IMR-90 (cell line): ENCODE measurements at regions not wholly inside any gene's neighbourhood (a gene's known extent, or its start where the extent isn't known, plus 50 kb on each side); places are given as distances from the start of the nearest gene placed in this dataset.

Experiments
- ATAC-seq: fragments of 200-7000 bp; cut with Tn5 transposase; 2 replicates; pipeline ENCODE4 v1.9.1; 2020; ENCODE audit warnings: low read depth, mild to moderate bottlenecking, moderate library complexity
- BruUV-seq: library from RNA; stranded (reverse); fragments of 400-500 nt; replicated peaks from 2 replicates; lab custom pipeline; 2021; lab: Mats Ljungman, UMichigan
- CTCF ChIA-PET: fragments of 300-600 bp; formaldehyde crosslinking; extraction: SDS; loops from one replicate; lab custom pipeline; 2021; ENCODE audit warnings: antibody characterized with exemption; lab: Yijun Ruan, JAX
- POLR2A ChIA-PET: fragments of 300-600 bp; sonication (Branson Sonifier 250); formaldehyde crosslinking; loops from one replicate; lab custom pipeline; 2022; ENCODE audit warnings: antibody characterized with exemption; ENCODE audit not compliant: unreplicated experiment; lab: Charles Lee
- DNase-seq: peaks from one replicate; pipeline ENCODE4 v3.0.0; 2013
- H2AFZ ChIP-seq: replicated peaks from 2 replicates; pipeline ENCODE3; 2013; ENCODE audit warnings: low read length, mild to moderate bottlenecking; ENCODE audit not compliant: poor library complexity
- H2AK5ac ChIP-seq: 2 replicates; pipeline ENCODE4 v1.6.1; 2013; ENCODE audit warnings: low read depth, low read length, inconsistent platforms
- H2AK9ac ChIP-seq: replicated peaks from 2 replicates; pipeline ENCODE3; 2013; ENCODE audit warnings: mild to moderate bottlenecking, low read depth, low read length, moderate library complexity; ENCODE audit not compliant: poor library complexity
- H2BK120ac ChIP-seq: 2 replicates; pipeline ENCODE4 v1.6.1; 2013; ENCODE audit warnings: low read depth, low read length, inconsistent platforms
- H2BK15ac ChIP-seq: 3 replicates; pipeline ENCODE4 v1.6.1; 2013; ENCODE audit warnings: low read depth, low read length, inconsistent platforms
- H2BK20ac ChIP-seq: 2 replicates; pipeline ENCODE4 v1.6.1; 2013; ENCODE audit warnings: low read depth, mild to moderate bottlenecking, inconsistent platforms, low read length, moderate library complexity
- H2BK5ac ChIP-seq: 2 replicates; pipeline ENCODE4 v1.6.1; 2013; ENCODE audit warnings: mild to moderate bottlenecking, low read depth, low read length, inconsistent platforms; ENCODE audit not compliant: poor library complexity, severe bottlenecking
- H3K14ac ChIP-seq: replicated peaks from 2 replicates; pipeline ENCODE4 v1.6.1; 2013; ENCODE audit warnings: low read depth, low read length, inconsistent platforms
- H3K18ac ChIP-seq: 2 replicates; pipeline ENCODE4 v1.6.1; 2013; ENCODE audit warnings: low read depth, low read length, control low read depth
- H3K23ac ChIP-seq: 2 replicates; pipeline ENCODE4 v1.6.1; 2013; ENCODE audit warnings: low read depth, low read length, inconsistent platforms
- H3K27ac ChIP-seq: 2 replicates; pipeline ENCODE4 v1.5.1; 2013; ENCODE audit warnings: mild to moderate bottlenecking, control low read depth, low read length; ENCODE audit not compliant: insufficient read depth
- H3K27me3 ChIP-seq: 2 replicates; pipeline ENCODE4 v1.6.1; 2013; ENCODE audit warnings: low read length; ENCODE audit not compliant: control insufficient read depth, insufficient read depth
- H3K36me3 ChIP-seq: 2 replicates; pipeline ENCODE4 v1.6.1; 2013; ENCODE audit warnings: low read length, mixed read lengths; ENCODE audit not compliant: control insufficient read depth, insufficient read depth
- H3K4ac ChIP-seq: 2 replicates; pipeline ENCODE4 v1.6.1; 2013; ENCODE audit warnings: low read depth, low read length, inconsistent platforms
- H3K4me1 ChIP-seq: 2 replicates; pipeline ENCODE4 v1.6.1; 2013; ENCODE audit warnings: low read length, mixed read lengths; ENCODE audit not compliant: control insufficient read depth, insufficient read depth
- H3K4me2 ChIP-seq: 2 replicates; pipeline ENCODE4 v1.6.1; 2013; ENCODE audit warnings: low read depth, mild to moderate bottlenecking, control low read depth, low read length, moderate library complexity
- H3K4me3 ChIP-seq: 2 replicates; pipeline ENCODE4 v1.5.1; 2013; ENCODE audit warnings: low read depth, mild to moderate bottlenecking, control low read depth, low read length, moderate library complexity; ENCODE audit not compliant: insufficient read depth
- H3K56ac ChIP-seq: 2 replicates; pipeline ENCODE4 v1.6.1; 2013; ENCODE audit warnings: low read length, inconsistent platforms; ENCODE audit not compliant: insufficient read depth; ENCODE audit errors: extremely low read depth
- H3K79me1 ChIP-seq, 2 experiments: 2 replicates each; pipeline ENCODE4 v1.6.1; 2013; ENCODE audit warnings: low read length in 2 of 2, inconsistent platforms in 1 of 2, low read depth in 1 of 2
- H3K9ac ChIP-seq: 2 replicates; pipeline ENCODE4 v1.6.1; 2013; ENCODE audit warnings: low read depth, low read length, control low read depth
- H3K9me1 ChIP-seq: 2 replicates; pipeline ENCODE4 v1.6.1; 2013; ENCODE audit warnings: low read length, inconsistent platforms; ENCODE audit not compliant: insufficient read depth
- H3K9me3 ChIP-seq: 2 replicates; pipeline ENCODE4 v1.6.1; 2013; ENCODE audit warnings: low read length; ENCODE audit not compliant: control insufficient read depth, insufficient read depth
- H4K20me1 ChIP-seq: 2 replicates; pipeline ENCODE4 v1.6.1; 2013; ENCODE audit warnings: low read length, inconsistent platforms; ENCODE audit not compliant: insufficient read depth
- H4K5ac ChIP-seq: 2 replicates; pipeline ENCODE4 v1.6.1; 2013; ENCODE audit warnings: mild to moderate bottlenecking, low read depth, low read length, control low read depth
- H4K8ac ChIP-seq, 2 experiments: 2 replicates each; pipeline ENCODE4 v1.6.1; 2013; ENCODE audit warnings: low read depth in 2 of 2, low read length in 2 of 2, control low read depth in 1 of 2, inconsistent platforms in 1 of 2
- H4K91ac ChIP-seq: 2 replicates; pipeline ENCODE4 v1.6.1; 2013; ENCODE audit warnings: low read depth, low read length, inconsistent platforms; ENCODE audit not compliant: insufficient read depth
- BHLHE40 ChIP-seq: fragments of 150-350 bp; IDR thresholded peaks from 2 replicates; pipeline ENCODE4 v1.6.1; 2016; ENCODE audit warnings: mild to moderate bottlenecking, low read depth, low read length
- CEBPB ChIP-seq: IDR thresholded peaks from 2 replicates; pipeline ENCODE4 v1.6.1; 2012; ENCODE audit warnings: low read depth, low read length, improper control_type of control experiment
- CHD1 ChIP-seq: IDR thresholded peaks from 2 replicates; pipeline ENCODE4 v1.6.1; 2012; ENCODE audit warnings: low read depth, low read length, improper control_type of control experiment
- CTCF ChIP-seq: conservative IDR thresholded peaks from 2 replicates; pipeline ENCODE4 v1.5.1; 2012; ENCODE audit warnings: mild to moderate bottlenecking, low read depth, low read length, improper control_type of control experiment
- FOS ChIP-seq: fragments of 150-350 bp; IDR thresholded peaks from 2 replicates; pipeline ENCODE4 v1.6.1; 2016; ENCODE audit warnings: low read depth, low read length
- MAFK ChIP-seq: IDR thresholded peaks from 2 replicates; pipeline ENCODE4 v1.6.1; 2012; ENCODE audit warnings: low read depth, low read length, improper control_type of control experiment
- MAZ ChIP-seq: IDR thresholded peaks from 2 replicates; pipeline ENCODE4 v1.6.1; 2012; ENCODE audit warnings: low read depth, mild to moderate bottlenecking, low read length, improper control_type of control experiment, moderate library complexity, borderline replicate concordance
- MXI1 ChIP-seq: IDR thresholded peaks from 2 replicates; pipeline ENCODE4 v1.6.1; 2012; ENCODE audit warnings: low read depth, mild to moderate bottlenecking, low read length, moderate library complexity, borderline replicate concordance
- NFE2L2 ChIP-seq: fragments of 150-350 bp; IDR thresholded peaks from 2 replicates; pipeline ENCODE4 v1.6.1; 2016; ENCODE audit warnings: low read depth, mild to moderate bottlenecking, low read length
- POLR2A ChIP-seq: IDR thresholded peaks from 2 replicates; pipeline ENCODE4 v1.6.1; 2012; ENCODE audit warnings: mild to moderate bottlenecking, low read depth, low read length
- RAD21 ChIP-seq: IDR thresholded peaks from 2 replicates; pipeline ENCODE4 v1.6.1; 2012; ENCODE audit warnings: low read length, improper control_type of control experiment
- RCOR1 ChIP-seq: IDR thresholded peaks from 2 replicates; pipeline ENCODE4 v1.6.1; 2012; ENCODE audit warnings: mild to moderate bottlenecking, low read length, improper control_type of control experiment; ENCODE audit not compliant: insufficient replicate concordance
- RFX5 ChIP-seq: IDR thresholded peaks from 2 replicates; pipeline ENCODE4 v1.8.0; 2012; ENCODE audit warnings: low read depth, mild to moderate bottlenecking, low read length, moderate library complexity
- SMC3 ChIP-seq: fragments of 150-350 bp; IDR thresholded peaks from 2 replicates; pipeline ENCODE4 v1.6.1; 2016; ENCODE audit warnings: low read depth, mild to moderate bottlenecking, antibody characterized with exemption, low read length, moderate library complexity
- USF2 ChIP-seq: fragments of 150-350 bp; IDR thresholded peaks from 2 replicates; pipeline ENCODE4 v1.6.1; 2017; ENCODE audit warnings: mild to moderate bottlenecking, antibody characterized with exemption, low read length, low read depth
- WGBS, 2 experiments: methylation state at CpG; one replicate each; pipeline versions ENCODE4 v1.1.5 to v1.1.7; 2013; ENCODE audit warnings: missing lambda C conversion rate in 2 of 2; ENCODE audit not compliant: insufficient read length in 1 of 2; ENCODE audit errors: extremely low coverage in 2 of 2; 5-methylcytosine and 5-hydroxymethylcytosine counted together
- dilution Hi-C: fragments of 300-500 bp; cut with HindIII; formaldehyde crosslinking; loops from one replicate; pipeline ENCODE4 v1.14.3; 2018; ENCODE audit warnings: low sequenced_read_pairs; ENCODE audit not compliant: unreplicated experiment
- in situ Hi-C: fragments of 300-500 bp; cut with MboI; formaldehyde crosslinking; loops from 3 replicates; pipeline ENCODE4 v1.14.3; 2019; ENCODE audit warnings: low sequenced_read_pairs, inconsistent platforms, mixed read lengths
- intact Hi-C: fragments of 100-400 bp; cut with micrococcal nuclease; formaldehyde crosslinking; loops from 2 replicates; pipeline ENCODE4 v1.10.0; 2022
- TF ChIP-seq, protein P1 (sequence below): fragments of 150-350 bp; IDR thresholded peaks from 2 replicates; pipeline ENCODE4 v1.6.1; 2016; ENCODE audit warnings: low read depth, mild to moderate bottlenecking, low read length, moderate library complexity, borderline replicate concordance

- ChIA-PET CTCF (interaction anchor here (1.0 kb wide), 1 partner anchor 19 kb away, joined by 3 read pairs; no protein-coding TSS in a partner anchor), POLR2A (no interaction called here)
- in situ Hi-C loops (no loop called here), intact Hi-C loops (no loop called here), dilution Hi-C loops (no loop called here)
- no peaks in the 10 kb centered on the region for H3K9me3 ChIP-seq
- no peak overlapping the region for H2BK120ac ChIP-seq
- no TSS peak for BruUV-seq
- H3K4me3 ChIP-seq: no peak overlapping the region
- H3K27me3 ChIP-seq: peaks cover 8% of the 10 kb centered on the region
- H2BK5ac ChIP-seq: no peak overlapping the region
- no peaks in the 10 kb centered on the region for H4K20me1 ChIP-seq
- H2AK5ac ChIP-seq: no peak overlapping the region
- H4K5ac ChIP-seq: no peak overlapping the region
- H2AK9ac ChIP-seq: no peak overlapping the region
- WGBS, 2 experiments: no CpG with 5 or more reads among the region's 4 CpGs
- no peak overlapping the region for H3K27ac ChIP-seq
- ATAC-seq (no peak), DNase-seq (no peak)
- no peaks in the 10 kb centered on the region for H3K36me3 ChIP-seq
- no peaks in the 10 kb centered on the region for H3K4me1 ChIP-seq
- H2BK15ac ChIP-seq: no peak overlapping the region
- H3K18ac ChIP-seq: no peak overlapping the region
- no peak for TF ChIP-seq USF2
- no peak for TF ChIP-seq MXI1
- TF ChIP-seq MAZ: no peak
- no peak for TF ChIP-seq CHD1
- TF ChIP-seq, protein P1, sequence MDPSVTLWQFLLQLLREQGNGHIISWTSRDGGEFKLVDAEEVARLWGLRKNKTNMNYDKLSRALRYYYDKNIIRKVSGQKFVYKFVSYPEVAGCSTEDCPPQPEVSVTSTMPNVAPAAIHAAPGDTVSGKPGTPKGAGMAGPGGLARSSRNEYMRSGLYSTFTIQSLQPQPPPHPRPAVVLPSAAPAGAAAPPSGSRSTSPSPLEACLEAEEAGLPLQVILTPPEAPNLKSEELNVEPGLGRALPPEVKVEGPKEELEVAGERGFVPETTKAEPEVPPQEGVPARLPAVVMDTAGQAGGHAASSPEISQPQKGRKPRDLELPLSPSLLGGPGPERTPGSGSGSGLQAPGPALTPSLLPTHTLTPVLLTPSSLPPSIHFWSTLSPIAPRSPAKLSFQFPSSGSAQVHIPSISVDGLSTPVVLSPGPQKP: no peak
- no peak for TF ChIP-seq RFX5
- no peak for TF ChIP-seq CEBPB
- TF ChIP-seq FOS: no peak
- no peak for TF ChIP-seq BHLHE40
- no peak for TF ChIP-seq SMC3
- TF ChIP-seq NFE2L2: no peak
- no peak for TF ChIP-seq CTCF
- no peak for TF ChIP-seq RCOR1
- TF ChIP-seq MAFK: no peak
- TF ChIP-seq RAD21: no peak
- TF ChIP-seq POLR2A: no peak
- H2AFZ ChIP-seq: no peak overlapping the region
- H4K8ac ChIP-seq: no peak overlapping the region
- no peak overlapping the region for H3K4me2 ChIP-seq
- no peaks in the 10 kb centered on the region for H3K79me1 ChIP-seq
- H3K14ac ChIP-seq: no peak overlapping the region
- H3K4ac ChIP-seq: no peak overlapping the region
- no peak overlapping the region for H3K9ac ChIP-seq
- H3K23ac ChIP-seq: no peak overlapping the region
- H3K56ac ChIP-seq: no peak overlapping the region
- no peaks in the 10 kb centered on the region for H3K9me1 ChIP-seq
- no peak overlapping the region for H2BK20ac ChIP-seq
- no peak overlapping the region for H4K91ac ChIP-seq
Observed at GRCh38 chr1:101377084-101377835, 140.4 kb downstream of the S1PR1 start.
